ENCODE measurements at regions not wholly inside any gene's neighbourhood (a gene's known extent, or its start where the extent isn't known, plus 50 kb on each side); places are given as distances from the start of the nearest gene placed in this dataset.

DNA sequence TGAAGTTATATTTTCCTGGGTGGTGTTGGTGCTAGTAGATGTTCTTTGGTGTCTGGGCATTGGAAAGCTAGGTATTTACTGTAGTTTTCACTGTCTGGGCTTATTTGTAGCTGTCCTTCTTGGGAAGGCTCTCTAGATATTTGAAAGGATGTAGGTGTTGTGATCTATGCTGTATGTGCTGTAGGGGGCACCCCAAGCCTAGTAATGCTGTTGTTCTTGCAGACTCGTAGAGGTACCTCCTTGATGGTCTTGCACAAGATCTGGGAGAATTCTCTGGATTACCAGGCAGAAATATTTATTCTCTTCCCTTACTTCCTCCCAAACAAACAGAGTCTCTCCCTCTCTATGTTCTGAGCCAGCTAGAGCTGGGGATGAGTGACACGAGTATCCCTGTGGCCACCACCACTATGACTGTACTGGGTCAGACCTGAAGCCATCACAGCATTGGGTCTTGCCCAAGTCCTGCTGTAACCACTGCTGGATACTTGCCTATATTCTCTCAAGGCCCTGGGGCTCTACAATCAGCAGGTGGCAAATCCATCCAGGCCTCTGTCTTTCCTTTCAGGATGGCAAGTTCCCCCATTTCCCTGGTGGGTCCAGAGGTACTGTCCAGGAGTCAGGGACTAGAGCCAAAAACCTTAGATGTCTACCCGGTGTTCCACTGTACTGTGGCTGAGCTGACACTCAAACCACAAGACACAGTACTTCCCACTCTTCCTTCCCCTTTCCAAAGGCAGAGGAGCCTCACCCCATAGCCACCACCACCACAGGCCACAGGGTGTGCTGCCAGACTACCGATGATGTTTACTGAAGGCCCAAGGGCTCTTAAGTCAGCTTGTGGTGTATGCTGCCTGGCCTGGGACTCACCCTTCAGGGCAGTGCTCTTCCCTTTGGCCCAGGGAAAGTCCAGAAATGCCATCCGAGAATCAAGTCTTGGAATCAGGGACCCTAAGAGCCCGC, 195.2 kb upstream of the DPPA4 start:
- no peak overlapping the region for H3K4me3 ChIP-seq (ENCODE audit: low read length)
- peak; percentile 70 for DNase-seq
- no peaks in the 10 kb centered on the region for H3K4me1 ChIP-seq (ENCODE audit: control insufficient read depth, insufficient read depth, low read length)
- H3K9me3 ChIP-seq (replicated peaks; ENCODE audit: control insufficient read depth, low read depth, low read length) = no peaks in the 10 kb centered on the region
- H3K27ac ChIP-seq (ENCODE audit: low read length) = no peak overlapping the region
- no peaks in the 10 kb centered on the region for H3K36me3 ChIP-seq (ENCODE audit: control insufficient read depth, insufficient read depth, low read length)
- 83% methylated on average over 5 of the region's 6 CpGs for WGBS (ENCODE audit: insufficient coverage)
- H3K27me3 ChIP-seq (ENCODE audit: control insufficient read depth, insufficient read depth, low read length) = no peaks in the 10 kb centered on the region

DNA sequence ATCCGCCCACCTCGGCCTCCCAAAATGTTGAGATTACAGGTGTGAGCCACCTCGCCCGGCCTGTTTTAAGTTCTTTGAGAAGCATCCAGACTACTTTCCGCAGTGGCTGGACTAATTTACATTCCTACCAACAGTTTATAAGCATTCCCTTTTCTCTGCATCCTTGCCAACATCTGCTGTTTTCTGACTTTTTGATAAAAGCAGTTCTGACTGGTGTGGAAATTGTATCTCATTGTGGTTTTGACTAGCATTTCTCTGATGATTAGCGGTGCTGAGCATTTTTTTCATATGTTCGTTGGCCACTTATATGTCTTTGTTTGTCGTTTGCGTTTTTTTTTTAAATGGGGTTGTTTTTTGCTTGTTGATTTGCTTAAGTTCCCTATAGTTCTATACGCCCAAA, 208.4 kb upstream of the DPPA4 start:
- Histone ChIP-seq H3K9me3 (replicated peaks; ENCODE audit: control insufficient read depth, low read depth, low read length) (no peaks in the 10 kb centered on the region), H3K27me3 (ENCODE audit: control insufficient read depth, insufficient read depth, low read length) (no peaks in the 10 kb centered on the region)
- WGBS (ENCODE audit: insufficient coverage) = 81% methylated on average over 9 of the region's 10 CpGs

DNA sequence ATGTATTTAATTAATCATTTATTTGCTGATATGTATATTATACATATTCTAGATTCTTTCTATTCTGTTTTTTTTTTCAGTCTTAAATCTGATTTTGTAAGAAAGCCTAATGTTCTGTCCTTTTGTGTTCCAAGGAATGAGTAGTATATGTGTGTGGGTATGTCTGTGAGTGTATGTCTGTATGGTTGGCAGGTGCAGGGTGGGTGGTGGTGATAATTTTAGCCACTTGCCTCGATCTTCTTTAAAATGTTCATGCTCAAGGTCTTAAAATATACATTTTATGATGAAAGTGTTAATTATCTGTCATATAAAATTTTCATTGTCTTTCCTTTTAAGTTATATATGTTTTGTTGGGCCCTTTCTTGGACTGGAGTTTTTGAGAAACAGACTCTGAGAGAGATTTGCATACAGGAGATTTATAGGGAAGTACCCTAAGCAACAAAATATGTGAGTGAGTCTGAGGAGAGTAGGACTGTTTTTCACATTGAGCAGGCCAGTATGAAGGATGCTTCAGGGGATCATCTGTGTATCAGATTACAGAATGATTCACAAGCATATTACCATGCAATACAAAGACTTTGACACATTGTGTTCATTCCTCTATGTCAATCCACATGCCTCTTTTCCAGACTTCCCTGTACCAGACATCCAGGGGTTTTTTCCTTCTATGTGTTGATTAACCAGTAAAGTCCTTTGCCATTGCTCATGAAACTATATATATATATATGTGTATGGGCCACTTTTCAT, 211.0 kb upstream of the DPPA4 start:
- no peak overlapping the region for H3K27ac ChIP-seq (ENCODE audit: low read length)
- WGBS (ENCODE audit: insufficient coverage) = no CpG with 5 or more reads among the region's 1 CpG
- H3K9me3 ChIP-seq (replicated peaks; ENCODE audit: control insufficient read depth, low read depth, low read length) = no peaks in the 10 kb centered on the region
- no peak overlapping the region for H3K4me3 ChIP-seq (ENCODE audit: low read length)
- no peak for DNase-seq
- H3K27me3 ChIP-seq (ENCODE audit: control insufficient read depth, insufficient read depth, low read length) = no peaks in the 10 kb centered on the region
- no peaks in the 10 kb centered on the region for H3K36me3 ChIP-seq (ENCODE audit: control insufficient read depth, insufficient read depth, low read length)
- H3K4me1 ChIP-seq (ENCODE audit: control insufficient read depth, insufficient read depth, low read length) = no peaks in the 10 kb centered on the region

More for the DNA sequence above, 208.4 kb upstream of the DPPA4 start:
- H3K4me1 ChIP-seq (ENCODE audit: control insufficient read depth, insufficient read depth, low read length) = no peaks in the 10 kb centered on the region
- DNase-seq = no peak
- H3K27ac ChIP-seq (ENCODE audit: low read length) = no peak overlapping the region
- no peaks in the 10 kb centered on the region for H3K36me3 ChIP-seq (ENCODE audit: control insufficient read depth, insufficient read depth, low read length)
- H3K4me3 ChIP-seq (ENCODE audit: low read length) = no peak overlapping the region

DNA sequence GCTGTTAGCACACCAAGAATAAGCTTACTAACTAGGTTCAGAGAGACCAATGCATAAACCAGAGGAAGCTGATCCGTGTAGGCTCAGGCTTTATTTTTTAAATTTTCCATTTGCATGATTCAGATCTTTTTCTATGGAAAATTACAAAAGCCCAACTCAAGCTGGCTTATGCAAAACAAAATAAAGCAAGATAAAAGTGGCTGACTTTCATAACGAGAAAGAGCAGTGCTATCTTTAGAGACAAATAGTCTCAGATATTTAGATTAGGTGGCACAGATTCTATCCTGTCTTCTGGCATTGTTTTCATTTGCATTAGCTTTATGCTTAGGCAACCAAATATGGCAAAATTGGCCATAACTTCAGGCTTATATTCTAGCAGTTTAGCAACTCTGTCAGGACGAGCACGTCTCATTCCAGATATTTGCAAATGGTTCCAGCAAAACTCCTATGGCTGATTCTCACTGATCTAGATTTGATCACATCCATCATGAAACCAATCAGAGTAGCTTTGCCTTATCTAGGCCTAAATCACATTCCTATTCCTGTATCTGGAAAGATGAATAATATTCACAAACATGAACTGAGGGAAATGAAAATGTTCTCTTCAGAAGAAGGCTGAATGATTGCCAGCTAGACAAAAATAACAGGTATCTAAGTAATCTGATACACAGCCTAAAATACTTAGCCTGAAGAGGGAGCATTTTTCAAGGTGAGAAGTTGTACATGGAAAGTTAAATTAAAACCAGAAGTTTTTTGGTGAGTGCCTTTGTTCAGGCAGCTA, 216.4 kb upstream of the DPPA4 start:
- no peak overlapping the region for H3K4me3 ChIP-seq (ENCODE audit: low read length)
- 11% methylated on average over 3 of the region's 4 CpGs for WGBS (ENCODE audit: insufficient coverage)
- H3K4me1 ChIP-seq (ENCODE audit: control insufficient read depth, insufficient read depth, low read length) = no peaks in the 10 kb centered on the region
- no peaks in the 10 kb centered on the region for H3K27me3 ChIP-seq (ENCODE audit: control insufficient read depth, insufficient read depth, low read length)
- H3K36me3 ChIP-seq (ENCODE audit: control insufficient read depth, insufficient read depth, low read length) = no peaks in the 10 kb centered on the region
- peak; percentile 29 for DNase-seq
- no peaks in the 10 kb centered on the region for H3K9me3 ChIP-seq (replicated peaks; ENCODE audit: control insufficient read depth, low read depth, low read length)
- H3K27ac ChIP-seq (ENCODE audit: low read length) = no peak overlapping the region

DNA sequence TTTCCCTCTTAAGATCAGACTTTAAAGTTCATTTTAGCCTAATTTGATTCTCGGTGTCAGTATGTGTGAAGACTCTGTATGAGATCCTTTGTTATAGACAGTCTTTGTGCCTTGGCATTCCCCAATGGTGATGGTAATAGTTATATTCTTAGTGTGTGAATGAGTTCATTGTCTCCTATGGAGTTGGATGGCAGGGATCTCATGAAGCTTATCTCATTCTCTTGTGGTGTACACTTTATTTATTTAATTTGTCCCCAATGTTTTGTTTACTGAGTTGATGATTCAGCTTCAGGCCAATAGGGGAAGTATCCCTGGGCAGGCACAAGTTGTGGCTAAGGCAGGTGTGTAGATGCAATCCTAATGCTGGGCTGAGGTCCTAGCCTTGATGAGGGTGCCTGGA, 222.0 kb upstream of the DPPA4 start:
- H3K9me3 ChIP-seq (replicated peaks; ENCODE audit: control insufficient read depth, low read depth, low read length) = peaks cover 2% of the 10 kb centered on the region
- no CpG with 5 or more reads among the region's 1 CpG for WGBS (ENCODE audit: insufficient coverage)

DNA sequence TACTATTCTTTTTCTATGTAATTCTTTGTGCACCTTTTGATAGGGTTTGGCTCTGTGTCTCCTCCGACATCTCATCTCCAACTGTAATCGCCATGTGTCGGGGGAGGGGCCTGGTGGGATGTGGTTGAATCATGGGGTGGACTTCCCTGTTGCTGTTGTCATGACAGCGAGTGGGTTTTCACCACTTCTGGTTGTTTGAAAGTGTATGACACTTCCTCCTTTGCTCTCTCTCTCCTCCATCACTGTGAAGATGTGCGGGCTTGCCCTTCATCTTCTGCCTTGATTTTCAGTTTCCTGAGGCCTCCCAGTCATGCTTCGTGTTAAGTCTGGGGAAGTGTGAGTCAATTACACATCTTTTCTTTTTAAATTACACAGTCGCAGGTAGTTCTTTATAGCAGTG, 225.8 kb upstream of the DPPA4 start:
- no peak for DNase-seq
- Histone ChIP-seq H3K27ac (ENCODE audit: low read length) (no peak overlapping the region), H3K9me3 (replicated peaks; ENCODE audit: control insufficient read depth, low read depth, low read length) (peaks cover 2% of the 10 kb centered on the region), H3K4me3 (ENCODE audit: low read length) (no peak overlapping the region), H3K4me1 (ENCODE audit: control insufficient read depth, insufficient read depth, low read length) (no peaks in the 10 kb centered on the region), H3K27me3 (ENCODE audit: control insufficient read depth, insufficient read depth, low read length) (no peaks in the 10 kb centered on the region), H3K36me3 (ENCODE audit: control insufficient read depth, insufficient read depth, low read length) (no peaks in the 10 kb centered on the region)
- no CpG with 5 or more reads among the region's 7 CpGs for WGBS (ENCODE audit: insufficient coverage)

More for the DNA sequence above, 222.0 kb upstream of the DPPA4 start:
- DNase-seq = no peak
- H3K4me3 ChIP-seq (ENCODE audit: low read length) = no peak overlapping the region
- no peaks in the 10 kb centered on the region for H3K27me3 ChIP-seq (ENCODE audit: control insufficient read depth, insufficient read depth, low read length)
- H3K36me3 ChIP-seq (ENCODE audit: control insufficient read depth, insufficient read depth, low read length) = no peaks in the 10 kb centered on the region
- H3K4me1 ChIP-seq (ENCODE audit: control insufficient read depth, insufficient read depth, low read length) = no peaks in the 10 kb centered on the region
- no peak overlapping the region for H3K27ac ChIP-seq (ENCODE audit: low read length)

DNA sequence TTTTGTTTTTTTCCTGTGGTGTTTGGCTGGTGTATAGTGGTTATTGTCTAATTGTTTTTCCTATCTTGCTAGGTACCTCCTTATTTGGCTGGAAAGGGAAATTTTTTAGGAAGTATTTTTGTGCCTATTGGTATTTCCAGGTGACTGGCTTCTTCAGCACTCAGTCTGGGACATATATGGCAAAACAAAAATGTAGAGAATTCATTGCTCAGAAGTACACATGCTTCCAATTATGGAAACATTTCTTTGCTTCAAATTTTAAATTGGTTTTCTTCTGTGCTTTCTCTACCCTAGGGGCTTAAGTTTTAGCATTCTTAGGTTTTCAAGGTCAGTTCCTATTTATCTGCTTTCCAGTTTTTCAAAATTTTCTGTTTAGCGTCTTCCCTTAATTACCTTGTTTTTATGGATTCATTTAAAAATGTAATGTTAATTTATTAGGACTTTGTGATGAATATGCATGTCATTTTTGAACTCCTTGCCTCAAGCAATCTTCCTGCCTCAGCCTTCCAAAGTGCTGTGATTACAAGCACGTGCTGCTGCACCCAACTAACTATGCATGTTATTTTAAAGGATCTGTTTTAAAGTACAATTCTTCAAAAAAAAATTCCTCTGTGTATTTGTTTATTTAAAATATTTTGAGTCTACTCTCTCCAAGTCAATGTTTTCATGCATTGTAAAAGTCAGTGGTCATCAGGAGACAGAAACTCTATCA, 231.9 kb upstream of the DPPA4 start:
- H3K9me3 ChIP-seq (replicated peaks; ENCODE audit: control insufficient read depth, low read depth, low read length) = no peaks in the 10 kb centered on the region
- H3K4me1 ChIP-seq (ENCODE audit: control insufficient read depth, insufficient read depth, low read length) = no peaks in the 10 kb centered on the region
- H3K36me3 ChIP-seq (ENCODE audit: control insufficient read depth, insufficient read depth, low read length) = no peaks in the 10 kb centered on the region
- no peaks in the 10 kb centered on the region for H3K27me3 ChIP-seq (ENCODE audit: control insufficient read depth, insufficient read depth, low read length)
- no peak overlapping the region for H3K4me3 ChIP-seq (ENCODE audit: low read length)
- no CpG with 5 or more reads among the region's 2 CpGs for WGBS (ENCODE audit: insufficient coverage)
- H3K27ac ChIP-seq (ENCODE audit: low read length) = no peak overlapping the region
- DNase-seq = peak; percentile 27

DNA sequence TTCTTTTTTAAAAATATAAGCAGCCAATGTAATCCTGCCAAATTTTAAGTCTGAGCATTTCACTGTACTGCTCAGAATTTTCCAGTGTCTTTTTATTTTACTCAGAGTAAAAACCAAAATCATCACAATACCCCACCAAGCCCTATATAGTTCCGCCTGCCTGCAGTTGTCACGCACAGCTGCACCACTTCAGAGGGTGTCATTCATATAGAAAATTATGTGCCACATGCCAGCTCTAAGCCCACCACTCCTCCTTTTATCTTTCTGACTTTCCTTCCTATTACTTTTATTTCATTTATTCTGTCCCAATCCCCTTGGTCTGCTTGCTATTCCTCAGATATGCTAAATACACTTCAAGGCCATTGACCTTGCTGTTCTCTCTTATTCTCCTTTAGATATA, 233.1 kb upstream of the DPPA4 start:
- no peak overlapping the region for H3K27ac ChIP-seq (ENCODE audit: low read length)
- no peak overlapping the region for H3K4me3 ChIP-seq (ENCODE audit: low read length)
- H3K36me3 ChIP-seq (ENCODE audit: control insufficient read depth, insufficient read depth, low read length) = no peaks in the 10 kb centered on the region
- peak; percentile 17 for DNase-seq
- H3K27me3 ChIP-seq (ENCODE audit: control insufficient read depth, insufficient read depth, low read length) = no peaks in the 10 kb centered on the region
- no peaks in the 10 kb centered on the region for H3K9me3 ChIP-seq (replicated peaks; ENCODE audit: control insufficient read depth, low read depth, low read length)
- 90% methylated on average over 2 of the region's 2 CpGs for WGBS (ENCODE audit: insufficient coverage)
- H3K4me1 ChIP-seq (ENCODE audit: control insufficient read depth, insufficient read depth, low read length) = no peaks in the 10 kb centered on the region

DNA sequence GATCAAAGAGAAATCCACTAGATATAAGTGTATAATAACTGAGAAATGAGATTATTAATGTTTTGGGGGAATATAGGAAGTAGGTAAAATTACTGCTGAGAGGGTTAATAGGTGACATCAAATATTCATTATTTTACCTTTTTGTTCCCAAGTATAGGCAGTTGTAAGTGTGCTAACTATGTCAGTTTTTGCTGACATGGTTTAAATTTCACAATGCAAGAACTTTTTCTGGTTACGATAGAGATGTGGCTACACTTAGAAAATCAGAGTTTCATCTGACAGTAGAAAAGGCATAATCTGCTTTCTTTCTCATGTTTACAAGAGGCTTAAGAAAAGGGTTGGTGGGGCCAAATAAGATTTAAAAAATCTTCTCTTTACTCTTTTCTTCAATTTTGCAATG, 235.0 kb upstream of the DPPA4 start:
- no peak overlapping the region for H3K4me3 ChIP-seq (ENCODE audit: low read length)
- H3K9me3 ChIP-seq (replicated peaks; ENCODE audit: control insufficient read depth, low read depth, low read length) = no peaks in the 10 kb centered on the region
- H3K36me3 ChIP-seq (ENCODE audit: control insufficient read depth, insufficient read depth, low read length) = no peaks in the 10 kb centered on the region
- DNase-seq = no peak
- H3K27me3 ChIP-seq (ENCODE audit: control insufficient read depth, insufficient read depth, low read length) = no peaks in the 10 kb centered on the region
- no peaks in the 10 kb centered on the region for H3K4me1 ChIP-seq (ENCODE audit: control insufficient read depth, insufficient read depth, low read length)
- no CpG with 5 or more reads among the region's 1 CpG for WGBS (ENCODE audit: insufficient coverage)
- H3K27ac ChIP-seq (ENCODE audit: low read length) = no peak overlapping the region

Data from muscle of leg (tissue), 3 donors.